H7 (cell line): ENCODE measurements at regions not wholly inside any gene's neighbourhood (a gene's known extent, or its start where the extent isn't known, plus 50 kb on each side); places are given as distances from the start of the nearest gene placed in this dataset.

Source experiments
- DNase-seq: peaks from one replicate; pipeline ENCODE4 v3.0.0; 2012
- H3K27me3 ChIP-seq: 2 replicates; pipeline ENCODE4 v1.6.0; 2011; ENCODE audit warnings: mild to moderate bottlenecking, low read length; ENCODE audit not compliant: control insufficient read depth, insufficient read depth
- H3K36me3 ChIP-seq: replicated peaks from 2 replicates; pipeline ENCODE4 v1.5.1; 2011; ENCODE audit warnings: low read length; ENCODE audit not compliant: control insufficient read depth, insufficient read depth
- H3K4me3 ChIP-seq: 2 replicates; pipeline ENCODE4 v1.5.1; 2011; ENCODE audit warnings: low read depth, mild to moderate bottlenecking, control low read depth, low read length, moderate library complexity; ENCODE audit not compliant: insufficient read depth

DNA sequence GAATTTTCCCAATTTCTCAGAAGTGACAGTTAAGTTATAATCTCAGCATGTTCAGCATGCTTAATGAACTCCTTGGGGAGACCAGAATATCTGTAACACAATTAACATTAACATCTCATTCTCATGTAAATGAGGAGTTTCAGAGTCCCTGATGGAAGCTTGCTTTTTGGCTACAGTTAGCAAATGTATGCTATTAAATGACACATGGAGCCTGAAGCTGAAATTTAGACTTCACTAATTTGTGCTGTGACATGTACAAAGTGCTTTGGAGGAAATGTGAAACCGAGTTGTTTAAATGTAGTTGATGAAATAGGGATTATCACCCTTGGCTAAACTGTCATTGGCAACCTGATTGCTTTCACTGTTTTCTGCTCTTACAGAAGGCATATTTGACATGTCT, 2265.1 kb upstream of the PCDH20 start:
- Histone ChIP-seq H3K36me3 (no peaks in the 10 kb centered on the region), H3K27me3 (no peaks in the 10 kb centered on the region), H3K4me3 (no peak overlapping the region)
- DNase-seq, result no peak

DNA sequence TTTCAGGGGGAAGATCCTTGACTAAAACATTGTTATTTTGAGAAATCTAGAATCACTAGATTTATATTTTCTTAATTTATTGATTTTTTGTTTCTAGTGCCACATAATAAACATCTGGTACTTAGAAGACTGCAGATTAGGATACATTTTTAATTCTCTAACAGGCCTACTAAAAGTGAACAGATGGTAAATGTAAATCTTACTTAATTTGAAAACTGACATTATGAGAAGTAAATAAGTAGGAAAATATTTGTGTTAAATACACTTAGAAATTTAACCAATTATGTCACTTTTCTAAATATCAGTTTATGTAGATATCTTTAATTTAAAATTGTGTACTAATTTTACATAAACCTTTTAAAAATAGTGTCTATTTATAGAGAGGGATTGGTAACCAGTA, 2255.6 kb upstream of the PCDH20 start:
- no peaks in the 10 kb centered on the region for H3K36me3 ChIP-seq
- H3K4me3 ChIP-seq, result no peak overlapping the region
- no peaks in the 10 kb centered on the region for H3K27me3 ChIP-seq
- DNase-seq, result no peak

DNA sequence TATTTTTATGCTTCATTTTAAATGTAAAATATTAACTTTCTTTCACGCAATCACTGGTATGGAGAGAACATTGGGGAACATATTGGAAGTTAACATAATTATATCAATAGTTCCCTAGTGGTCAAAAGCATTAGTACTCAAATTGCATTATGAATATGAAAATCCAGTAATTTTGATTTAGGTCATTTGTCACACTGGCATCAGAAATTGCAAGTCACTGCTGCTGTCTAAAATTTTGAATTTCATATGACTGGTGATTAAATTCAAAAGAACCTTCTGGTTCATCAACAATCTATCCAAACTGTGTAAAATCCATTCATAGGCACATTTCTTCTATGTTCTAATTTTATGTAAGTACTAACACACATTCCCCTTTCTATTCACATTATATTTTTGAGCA, 2235.7 kb upstream of the PCDH20 start:
- H3K36me3 ChIP-seq, result no peaks in the 10 kb centered on the region
- H3K4me3 ChIP-seq, result no peak overlapping the region
- no peak for DNase-seq
- no peaks in the 10 kb centered on the region for H3K27me3 ChIP-seq

DNA sequence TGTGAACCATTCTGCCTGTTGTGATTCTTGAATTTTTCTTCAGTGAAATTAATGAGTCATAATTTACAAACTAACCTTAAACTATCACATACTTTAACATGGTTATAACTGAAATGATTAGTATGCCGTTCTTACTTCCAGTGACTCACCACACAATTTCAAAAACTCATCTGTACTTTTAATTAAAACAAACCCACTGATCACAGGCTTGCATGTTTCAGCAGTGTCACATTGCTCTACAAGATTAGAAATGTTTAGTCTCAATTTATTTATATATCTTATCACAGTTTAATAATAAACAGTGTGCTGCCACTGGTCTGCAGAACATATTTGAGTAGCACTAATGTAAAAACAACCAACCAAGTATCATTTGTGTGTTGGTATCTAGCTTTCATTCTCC, 2227.9 kb upstream of the PCDH20 start:
- DNase-seq, result no peak
- Histone ChIP-seq H3K27me3 (no peaks in the 10 kb centered on the region), H3K4me3 (no peak overlapping the region), H3K36me3 (no peaks in the 10 kb centered on the region)

DNA sequence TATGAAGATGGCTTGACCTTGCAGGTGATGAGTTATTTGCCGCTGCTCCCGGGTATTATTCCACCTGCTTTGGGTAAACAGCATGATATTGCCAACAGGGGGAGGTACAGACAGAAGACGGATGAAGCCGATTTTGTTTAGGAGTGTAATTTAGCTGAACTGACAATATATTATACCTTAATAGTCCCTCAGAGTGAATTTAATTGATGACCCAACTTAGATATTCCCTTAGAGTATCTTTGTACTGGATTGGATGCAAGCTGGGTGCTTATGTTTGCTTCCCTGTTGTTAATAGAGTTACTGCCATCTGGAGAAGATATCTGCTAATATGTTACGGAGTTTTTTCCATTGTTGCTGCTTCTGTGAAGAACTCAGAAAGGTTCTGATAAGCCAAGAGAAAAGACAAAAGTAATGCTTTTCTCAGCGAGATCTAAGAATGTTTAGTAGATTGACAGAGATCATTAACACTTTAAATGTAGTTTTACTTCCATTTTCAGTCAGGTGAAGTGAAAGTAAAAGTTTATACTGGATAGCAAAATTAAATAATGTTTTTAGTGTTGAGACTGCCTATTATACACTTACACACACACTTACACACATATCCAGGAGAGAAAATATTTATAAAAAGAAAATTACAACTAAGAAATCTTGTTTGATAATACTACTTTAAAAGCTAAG, 2220.8 kb upstream of the PCDH20 start:
- Histone ChIP-seq H3K4me3 (no peak overlapping the region), H3K27me3 (no peaks in the 10 kb centered on the region), H3K36me3 (no peaks in the 10 kb centered on the region)
- DNase-seq, result peak; percentile 5

DNA sequence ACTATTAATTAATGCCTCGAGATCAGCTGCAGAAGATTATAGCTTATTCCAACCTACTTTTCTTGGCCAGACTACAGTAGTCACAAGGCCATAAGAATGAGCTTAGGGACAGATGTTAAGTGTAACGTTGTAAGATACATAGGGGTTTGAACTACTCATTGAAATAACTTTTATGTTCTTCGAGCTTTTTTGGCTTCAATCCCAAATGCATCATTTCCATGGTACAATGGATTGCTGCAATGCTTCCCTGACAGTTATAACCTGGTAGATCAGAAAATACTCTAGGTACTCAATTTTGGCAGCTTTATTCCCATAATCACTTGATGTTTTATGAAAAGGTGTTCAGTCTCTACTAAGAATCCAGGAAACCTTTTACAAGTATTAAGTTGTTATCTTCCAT, 2216.7 kb upstream of the PCDH20 start:
- no peak overlapping the region for H3K4me3 ChIP-seq
- DNase-seq, result no peak
- no peaks in the 10 kb centered on the region for H3K36me3 ChIP-seq
- H3K27me3 ChIP-seq, result no peaks in the 10 kb centered on the region

DNA sequence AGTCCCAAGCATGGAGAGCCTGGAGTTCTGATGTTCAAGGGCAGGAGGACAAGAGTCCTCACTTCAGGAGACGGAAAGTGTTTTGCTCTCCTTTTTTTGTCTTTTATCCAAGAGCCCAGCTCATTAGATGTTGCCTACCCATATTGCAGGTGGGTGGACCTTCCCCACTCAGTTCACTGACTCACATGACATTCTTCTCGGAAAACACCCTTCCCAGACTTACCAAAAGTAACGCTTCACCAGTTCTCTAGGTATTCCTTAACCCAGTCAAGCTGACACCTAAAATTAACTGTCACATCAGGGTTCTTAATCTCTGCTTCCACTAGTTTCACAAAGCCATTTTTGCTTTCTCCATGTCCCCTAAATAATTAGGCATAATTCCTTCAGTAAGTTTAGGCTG, 2215.4 kb upstream of the PCDH20 start:
- no peak for DNase-seq
- no peaks in the 10 kb centered on the region for H3K27me3 ChIP-seq
- no peaks in the 10 kb centered on the region for H3K36me3 ChIP-seq
- H3K4me3 ChIP-seq, result no peak overlapping the region

DNA sequence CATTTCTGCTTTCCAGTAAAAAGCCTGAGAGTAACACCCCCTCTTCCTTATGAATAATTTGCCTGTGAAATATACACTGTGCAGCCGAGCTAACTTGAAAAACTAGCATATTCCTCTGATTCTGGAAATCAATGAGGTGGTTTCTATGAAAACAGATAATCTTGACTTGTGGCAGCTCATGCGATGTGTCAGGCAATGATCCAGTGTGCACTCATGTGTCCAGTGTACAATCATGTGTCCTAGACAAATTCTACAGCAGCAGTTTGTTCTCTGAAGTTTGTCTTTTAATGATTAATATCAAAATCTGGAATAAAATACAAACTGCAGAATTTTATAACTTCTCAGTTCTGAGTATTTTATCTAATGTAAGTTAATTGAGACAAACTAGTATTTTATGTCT, 2213.9 kb upstream of the PCDH20 start:
- H3K36me3 ChIP-seq, result no peaks in the 10 kb centered on the region
- no peak for DNase-seq
- no peak overlapping the region for H3K4me3 ChIP-seq
- no peaks in the 10 kb centered on the region for H3K27me3 ChIP-seq

DNA sequence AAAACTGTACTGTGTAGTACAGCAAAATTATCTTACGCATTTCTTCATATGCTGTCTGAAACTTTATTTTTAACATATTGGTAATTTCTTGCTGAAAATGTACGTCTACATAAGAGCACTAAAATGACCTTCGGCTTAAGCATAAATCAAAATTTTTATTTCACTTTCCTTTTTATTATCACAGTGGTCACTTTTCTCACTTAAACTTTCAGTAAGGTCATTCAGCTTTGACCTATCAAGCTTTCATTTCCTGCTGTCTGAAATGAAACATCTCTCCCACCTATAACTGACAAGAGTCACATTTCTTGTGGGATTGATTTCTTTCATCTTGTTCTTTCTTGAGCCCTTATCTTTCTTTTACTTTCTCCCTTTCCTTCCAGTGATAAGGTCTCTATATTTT, 2212.7 kb upstream of the PCDH20 start:
- Histone ChIP-seq H3K4me3 (no peak overlapping the region), H3K27me3 (no peaks in the 10 kb centered on the region), H3K36me3 (no peaks in the 10 kb centered on the region)
- DNase-seq, result no peak

DNA sequence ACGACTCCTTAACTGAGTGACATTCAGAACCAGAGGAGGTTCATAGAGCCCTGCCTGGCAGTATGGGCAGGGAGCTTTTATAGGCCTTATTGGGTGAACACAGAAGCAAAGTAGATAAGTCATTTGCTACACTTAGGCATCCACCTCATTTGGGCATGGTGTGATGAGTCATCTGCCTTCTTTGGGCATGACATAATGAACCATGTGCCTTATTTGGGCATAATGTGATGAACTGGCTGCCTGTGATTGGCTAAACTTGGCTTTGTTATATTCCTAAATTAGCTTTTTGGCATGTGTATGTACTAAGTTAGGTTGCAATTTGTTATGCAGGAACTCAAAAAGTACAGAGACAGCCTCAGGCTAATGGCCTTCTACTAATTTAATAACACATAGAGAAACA, 2210.2 kb upstream of the PCDH20 start:
- no peaks in the 10 kb centered on the region for H3K27me3 ChIP-seq
- no peak for DNase-seq
- no peaks in the 10 kb centered on the region for H3K36me3 ChIP-seq
- no peak overlapping the region for H3K4me3 ChIP-seq

DNA sequence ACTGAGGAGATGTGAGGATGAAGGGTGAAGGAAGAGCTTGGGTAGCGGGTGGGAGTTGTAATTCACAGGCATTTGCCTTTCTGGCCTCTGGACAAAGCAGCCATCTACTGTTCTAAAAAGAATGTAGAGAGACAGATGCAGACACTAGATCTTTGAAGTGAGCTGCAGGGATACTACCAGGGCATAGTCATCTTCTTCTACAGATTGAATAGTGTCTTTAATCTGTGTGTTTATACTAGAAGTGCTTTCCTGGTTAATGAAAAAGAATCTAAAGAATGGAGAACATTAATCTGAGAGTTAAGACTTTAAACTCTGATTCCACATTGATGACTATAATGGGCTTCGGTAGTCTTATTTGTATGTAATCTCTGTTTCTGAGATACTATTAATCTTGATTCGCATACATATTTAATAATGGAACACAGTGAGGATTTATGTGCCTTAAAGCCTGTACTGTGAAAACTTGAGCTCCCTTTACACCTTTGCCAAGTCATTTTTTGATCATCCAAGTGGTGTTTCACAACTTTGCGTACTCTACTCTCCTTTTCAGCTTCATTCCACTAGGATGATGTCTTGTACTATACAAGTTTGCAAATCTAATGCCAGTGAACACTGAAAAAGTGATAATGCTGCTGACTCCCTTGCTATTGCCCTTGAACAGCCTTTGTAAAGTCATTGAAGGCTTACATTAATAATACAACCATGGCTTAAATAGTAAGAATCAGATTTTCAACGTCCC, 2199.4 kb upstream of the PCDH20 start:
- Histone ChIP-seq H3K27me3 (no peaks in the 10 kb centered on the region), H3K4me3 (no peak overlapping the region)
- DNase-seq, result no peak

DNA sequence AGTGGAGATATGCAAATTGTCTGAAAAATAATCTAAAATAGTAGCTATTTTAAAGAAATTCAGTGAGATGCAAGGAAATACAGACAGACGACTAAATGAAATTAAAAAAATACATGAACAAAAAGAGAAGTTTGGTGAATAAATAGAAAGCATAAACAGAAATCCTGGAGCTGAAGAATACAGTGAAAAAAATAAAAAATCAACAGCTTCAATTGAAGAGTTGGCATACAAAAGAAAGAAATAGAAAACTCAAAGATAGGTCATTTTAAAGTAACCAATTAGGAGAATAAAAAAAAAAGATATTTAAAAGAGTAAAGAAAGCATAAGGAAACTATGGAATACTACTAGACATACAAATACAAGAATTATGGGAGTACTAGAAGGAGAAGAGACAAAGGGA, 2191.5 kb upstream of the PCDH20 start:
- H3K27me3 ChIP-seq, result no peaks in the 10 kb centered on the region
- no peak overlapping the region for H3K4me3 ChIP-seq
- no peak for DNase-seq
- H3K36me3 ChIP-seq, result no peaks in the 10 kb centered on the region

More for the DNA sequence above, 2199.4 kb upstream of the PCDH20 start:
- H3K36me3 ChIP-seq, result no peaks in the 10 kb centered on the region

DNA sequence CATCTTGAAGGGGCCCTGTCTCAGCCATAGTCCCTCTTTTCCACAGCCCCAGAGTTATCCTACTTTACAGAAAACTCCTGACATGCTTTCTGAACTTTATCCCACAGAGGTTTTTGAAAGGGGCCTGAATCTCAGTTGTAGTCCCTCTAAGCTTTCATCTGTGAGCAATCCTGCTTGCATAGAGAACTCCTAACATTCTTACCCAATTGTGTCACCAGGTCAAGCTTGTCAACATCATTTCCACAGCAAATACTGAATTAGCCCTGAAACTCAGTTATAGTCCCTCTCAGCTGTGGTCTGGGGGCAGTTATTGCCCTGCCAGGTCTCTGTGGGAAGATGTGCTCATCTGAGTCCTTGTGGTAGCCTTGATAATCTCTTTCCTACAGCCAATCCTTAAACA, 2190.3 kb upstream of the PCDH20 start:
- DNase-seq, result no peak
- Histone ChIP-seq H3K4me3 (no peak overlapping the region), H3K36me3 (no peaks in the 10 kb centered on the region), H3K27me3 (no peaks in the 10 kb centered on the region)

DNA sequence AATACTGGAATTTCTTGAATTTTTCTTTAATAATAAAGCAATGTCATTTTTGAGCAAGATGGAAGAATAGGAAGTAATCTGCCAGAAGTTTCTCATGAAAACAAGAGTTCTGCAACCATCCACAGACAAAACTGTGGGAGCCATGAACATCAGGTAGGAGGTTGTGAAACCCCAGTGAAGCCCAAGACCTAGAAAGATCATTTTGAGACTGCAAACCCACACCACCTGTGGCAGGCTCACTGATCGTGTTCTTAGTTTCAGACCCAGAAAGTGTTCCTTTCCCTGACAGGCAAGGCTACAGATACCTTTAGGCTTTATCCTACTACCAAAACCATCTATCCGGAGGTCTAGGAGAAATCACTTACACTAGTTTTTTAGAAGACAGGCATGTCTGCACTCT, 2189.8 kb upstream of the PCDH20 start:
- H3K27me3 ChIP-seq, result no peaks in the 10 kb centered on the region
- H3K4me3 ChIP-seq, result no peak overlapping the region
- DNase-seq, result no peak
- H3K36me3 ChIP-seq, result no peaks in the 10 kb centered on the region

DNA sequence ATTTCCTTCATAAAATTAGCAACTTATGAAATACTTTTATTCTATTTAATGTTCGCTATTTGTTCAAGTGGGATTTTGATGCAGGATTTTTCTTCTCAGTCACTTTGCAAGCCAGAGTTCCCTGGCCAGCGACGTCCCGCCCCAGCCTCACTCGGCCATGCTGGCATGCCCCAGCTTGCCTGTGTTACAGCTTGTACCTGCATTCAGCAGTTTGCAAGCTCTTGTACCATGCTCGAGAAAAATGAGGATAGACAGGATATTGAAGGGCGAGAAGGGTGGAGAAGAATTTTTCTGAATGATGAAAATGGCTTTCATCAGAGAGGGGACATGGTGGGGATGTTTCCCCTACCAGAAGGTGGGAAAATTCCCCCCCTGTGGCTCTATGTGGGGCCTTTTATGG, 2180.2 kb upstream of the PCDH20 start:
- H3K4me3 ChIP-seq, result no peak overlapping the region
- no peaks in the 10 kb centered on the region for H3K27me3 ChIP-seq

More for the DNA sequence above, 2180.2 kb upstream of the PCDH20 start:
- no peaks in the 10 kb centered on the region for H3K36me3 ChIP-seq
- no peak for DNase-seq
